ENCODE measurements at regions not wholly inside any gene's neighbourhood (a gene's known extent, or its start where the extent isn't known, plus 50 kb on each side); places are given as distances from the start of the nearest gene placed in this dataset.

DNA sequence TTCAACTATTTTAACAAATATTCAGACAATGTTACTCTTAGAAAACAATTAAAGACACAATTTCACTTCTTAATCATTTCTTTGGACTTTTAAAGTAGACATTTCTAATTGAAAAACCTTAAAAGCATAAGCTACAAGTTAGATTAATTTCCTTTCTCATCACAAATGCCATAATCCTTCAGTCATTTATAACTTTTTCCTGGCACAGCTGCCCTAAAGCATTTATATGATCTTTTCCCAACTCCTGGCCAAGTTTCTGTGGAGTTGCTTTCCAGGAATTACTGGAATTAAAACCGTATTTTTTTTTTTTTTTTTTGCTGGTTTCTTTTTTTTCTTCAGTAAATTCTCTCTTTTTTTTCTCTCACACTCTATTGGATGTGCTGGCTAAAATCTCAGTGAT is 615.9 kb downstream of the TBC1D4 start:
- TF ChIP-seq, protein P1, sequence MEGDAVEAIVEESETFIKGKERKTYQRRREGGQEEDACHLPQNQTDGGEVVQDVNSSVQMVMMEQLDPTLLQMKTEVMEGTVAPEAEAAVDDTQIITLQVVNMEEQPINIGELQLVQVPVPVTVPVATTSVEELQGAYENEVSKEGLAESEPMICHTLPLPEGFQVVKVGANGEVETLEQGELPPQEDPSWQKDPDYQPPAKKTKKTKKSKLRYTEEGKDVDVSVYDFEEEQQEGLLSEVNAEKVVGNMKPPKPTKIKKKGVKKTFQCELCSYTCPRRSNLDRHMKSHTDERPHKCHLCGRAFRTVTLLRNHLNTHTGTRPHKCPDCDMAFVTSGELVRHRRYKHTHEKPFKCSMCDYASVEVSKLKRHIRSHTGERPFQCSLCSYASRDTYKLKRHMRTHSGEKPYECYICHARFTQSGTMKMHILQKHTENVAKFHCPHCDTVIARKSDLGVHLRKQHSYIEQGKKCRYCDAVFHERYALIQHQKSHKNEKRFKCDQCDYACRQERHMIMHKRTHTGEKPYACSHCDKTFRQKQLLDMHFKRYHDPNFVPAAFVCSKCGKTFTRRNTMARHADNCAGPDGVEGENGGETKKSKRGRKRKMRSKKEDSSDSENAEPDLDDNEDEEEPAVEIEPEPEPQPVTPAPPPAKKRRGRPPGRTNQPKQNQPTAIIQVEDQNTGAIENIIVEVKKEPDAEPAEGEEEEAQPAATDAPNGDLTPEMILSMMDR (IDR thresholded peaks at IDR 0.05), result no peak
- no peak for TF ChIP-seq POLR2A (IDR thresholded peaks at IDR 0.05)
